Chondrocyte (in vitro differentiated cells): ENCODE measurements at regions not wholly inside any gene's neighbourhood (a gene's known extent, or its start where the extent isn't known, plus 50 kb on each side); places are given as distances from the start of the nearest gene placed in this dataset.

Source experiments
- DNase-seq: peaks from one replicate; pipeline ENCODE4 v3.0.0; 2021; ENCODE audit warnings: mixed read lengths, low spot score
- H3K27ac Mint-ChIP-seq: one replicate; pipeline ENCODE4 v1.8.0; 2021; ENCODE audit warnings: mild to moderate bottlenecking, moderate library complexity, mixed read lengths; ENCODE audit not compliant: unreplicated experiment
- H3K27me3 Mint-ChIP-seq: 2 replicates; pipeline ENCODE4 v1.8.0; 2021; ENCODE audit warnings: low read depth, mixed read lengths
- H3K36me3 Mint-ChIP-seq: 2 replicates; pipeline ENCODE4 v1.8.0; 2021; ENCODE audit warnings: low read depth, mixed read lengths
- H3K4me1 Mint-ChIP-seq: 2 replicates; pipeline ENCODE4 v1.8.0; 2021; ENCODE audit warnings: low read depth, mild to moderate bottlenecking, mixed read lengths
- H3K4me3 Mint-ChIP-seq: one replicate; pipeline ENCODE4 v1.8.0; 2021; ENCODE audit warnings: mild to moderate bottlenecking, moderate library complexity, mixed read lengths; ENCODE audit not compliant: unreplicated experiment
- H3K9me3 Mint-ChIP-seq: 2 replicates; pipeline ENCODE4 v1.8.0; 2021; ENCODE audit warnings: low read depth, mixed read lengths
- TF ChIP-seq, protein P1 (sequence below): fragments of 200-600 bp; sonication (generic); IDR thresholded peaks from 2 replicates; pipeline ENCODE4 v1.5.0; 2021; ENCODE audit warnings: antibody characterized with exemption, mild to moderate bottlenecking, moderate library complexity

DNA sequence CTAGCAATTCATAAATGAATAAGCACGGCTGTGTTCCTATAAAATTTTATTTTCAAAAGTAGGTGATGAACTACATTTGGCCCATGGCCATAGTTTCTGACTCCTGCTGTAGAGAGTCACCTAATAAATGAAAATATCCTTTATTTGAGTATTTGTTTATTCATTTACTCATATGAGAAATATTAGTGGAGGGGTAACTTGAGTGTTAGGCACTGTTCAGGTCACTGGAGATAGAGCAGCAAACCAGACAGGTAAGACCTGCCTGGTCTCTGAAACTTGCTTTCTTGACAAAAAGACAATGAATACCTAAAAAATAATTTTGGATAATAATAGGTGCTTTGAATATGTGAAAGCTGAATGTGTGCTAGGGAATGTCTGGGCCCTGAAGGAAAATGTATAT is 68.8 kb downstream of the YIPF5 start:
- no peaks in the 10 kb centered on the region for H3K36me3 Mint-ChIP-seq
- H3K9me3 Mint-ChIP-seq: no peaks in the 10 kb centered on the region
- no peak overlapping the region for H3K4me3 Mint-ChIP-seq
- DNase-seq: no peak
- TF ChIP-seq, protein P1, sequence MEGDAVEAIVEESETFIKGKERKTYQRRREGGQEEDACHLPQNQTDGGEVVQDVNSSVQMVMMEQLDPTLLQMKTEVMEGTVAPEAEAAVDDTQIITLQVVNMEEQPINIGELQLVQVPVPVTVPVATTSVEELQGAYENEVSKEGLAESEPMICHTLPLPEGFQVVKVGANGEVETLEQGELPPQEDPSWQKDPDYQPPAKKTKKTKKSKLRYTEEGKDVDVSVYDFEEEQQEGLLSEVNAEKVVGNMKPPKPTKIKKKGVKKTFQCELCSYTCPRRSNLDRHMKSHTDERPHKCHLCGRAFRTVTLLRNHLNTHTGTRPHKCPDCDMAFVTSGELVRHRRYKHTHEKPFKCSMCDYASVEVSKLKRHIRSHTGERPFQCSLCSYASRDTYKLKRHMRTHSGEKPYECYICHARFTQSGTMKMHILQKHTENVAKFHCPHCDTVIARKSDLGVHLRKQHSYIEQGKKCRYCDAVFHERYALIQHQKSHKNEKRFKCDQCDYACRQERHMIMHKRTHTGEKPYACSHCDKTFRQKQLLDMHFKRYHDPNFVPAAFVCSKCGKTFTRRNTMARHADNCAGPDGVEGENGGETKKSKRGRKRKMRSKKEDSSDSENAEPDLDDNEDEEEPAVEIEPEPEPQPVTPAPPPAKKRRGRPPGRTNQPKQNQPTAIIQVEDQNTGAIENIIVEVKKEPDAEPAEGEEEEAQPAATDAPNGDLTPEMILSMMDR: no peak
- H3K27ac Mint-ChIP-seq: no peak overlapping the region
- no peaks in the 10 kb centered on the region for H3K4me1 Mint-ChIP-seq
- H3K27me3 Mint-ChIP-seq: no peaks in the 10 kb centered on the region

DNA sequence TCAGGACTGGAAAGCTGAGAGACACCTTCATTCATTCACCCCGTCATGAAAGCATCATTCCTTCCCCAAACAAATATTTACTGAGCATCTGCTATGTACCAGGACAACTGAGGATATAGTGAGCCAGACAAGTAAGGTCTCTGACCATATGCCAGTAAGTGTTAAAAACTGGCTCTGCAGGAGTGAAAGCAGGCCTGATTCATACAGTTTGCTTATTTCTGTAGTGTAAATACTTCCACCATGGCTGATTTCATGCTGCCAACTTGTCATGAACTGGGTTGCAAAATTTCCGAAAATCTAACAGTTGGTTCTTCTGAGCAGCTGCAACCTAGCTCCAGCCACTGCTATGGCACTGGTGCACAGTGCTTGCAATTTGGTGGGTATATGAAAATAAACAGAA is 68.1 kb downstream of the YIPF5 start:
- H3K27me3 Mint-ChIP-seq: no peaks in the 10 kb centered on the region
- no peaks in the 10 kb centered on the region for H3K4me1 Mint-ChIP-seq
- no peaks in the 10 kb centered on the region for H3K9me3 Mint-ChIP-seq
- H3K4me3 Mint-ChIP-seq: no peak overlapping the region
- TF ChIP-seq, protein P1: no peak
- H3K36me3 Mint-ChIP-seq: no peaks in the 10 kb centered on the region
- no peak overlapping the region for H3K27ac Mint-ChIP-seq
- DNase-seq: no peak

DNA sequence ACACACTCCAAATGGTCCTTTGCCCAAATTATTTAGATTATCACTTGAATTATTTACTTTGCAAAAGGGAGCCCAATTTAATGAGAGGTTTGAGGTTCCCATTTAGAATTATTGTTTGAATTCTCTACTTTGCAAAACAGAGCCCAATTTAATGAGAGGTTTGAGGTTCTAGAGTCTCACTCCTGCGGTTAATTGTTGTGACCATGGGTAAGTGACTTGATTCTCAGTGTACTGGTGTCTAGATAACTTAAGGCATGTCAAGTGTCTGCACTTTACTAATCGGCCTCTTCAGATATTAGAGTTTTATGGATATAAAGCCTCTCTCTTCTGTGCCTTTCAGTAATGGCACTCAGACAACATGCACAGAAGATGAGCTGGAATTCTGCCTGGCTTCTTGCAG is 67.5 kb downstream of the YIPF5 start:
- H3K36me3 Mint-ChIP-seq: no peaks in the 10 kb centered on the region
- DNase-seq: no peak
- no peaks in the 10 kb centered on the region for H3K4me1 Mint-ChIP-seq
- no peaks in the 10 kb centered on the region for H3K27me3 Mint-ChIP-seq
- no peak overlapping the region for H3K4me3 Mint-ChIP-seq
- H3K27ac Mint-ChIP-seq: no peak overlapping the region
- H3K9me3 Mint-ChIP-seq: no peaks in the 10 kb centered on the region
- TF ChIP-seq, protein P1: no peak

DNA sequence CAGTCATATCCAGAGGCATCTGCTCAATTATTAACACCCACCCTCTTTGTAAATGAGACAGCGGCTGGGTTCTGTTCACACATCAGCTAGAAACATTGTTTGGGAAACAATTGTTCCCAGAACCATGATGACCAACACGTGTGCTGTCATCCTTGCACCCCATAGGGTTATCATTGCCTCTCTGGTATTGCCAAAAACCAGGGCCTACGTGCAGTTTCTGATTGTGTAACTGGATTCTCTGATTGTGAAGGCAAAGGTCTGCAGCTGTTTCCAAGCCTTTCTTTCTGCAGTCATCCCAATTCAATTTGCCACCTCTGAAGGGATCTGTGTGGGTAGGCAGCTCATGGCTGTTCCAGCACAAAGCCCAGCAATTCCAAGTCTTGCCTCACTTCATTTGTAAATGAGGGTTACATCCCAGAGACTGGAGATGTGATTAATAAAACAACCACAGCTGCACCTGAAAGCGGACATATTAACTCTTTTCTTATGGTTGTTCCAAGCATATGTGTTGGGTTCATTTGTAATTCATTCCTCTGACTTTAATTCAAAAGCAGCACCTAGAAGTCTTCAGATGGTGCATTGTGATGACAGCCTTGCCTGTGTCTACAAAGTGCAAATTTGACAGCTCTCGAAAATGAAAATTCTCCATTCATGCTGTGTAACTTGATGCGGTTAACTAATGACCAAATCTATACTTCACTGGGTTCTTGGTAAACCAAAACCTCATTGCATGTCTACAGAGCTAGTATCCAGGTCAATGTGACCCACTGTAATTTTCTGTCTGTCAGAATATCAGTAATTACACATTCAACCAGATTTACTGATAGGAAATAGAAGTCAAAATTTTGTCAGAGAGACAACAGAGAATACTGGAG is 66.6 kb downstream of the YIPF5 start:
- no peaks in the 10 kb centered on the region for H3K9me3 Mint-ChIP-seq
- H3K27ac Mint-ChIP-seq: no peak overlapping the region
- TF ChIP-seq, protein P1: no peak
- H3K27me3 Mint-ChIP-seq: no peaks in the 10 kb centered on the region
- no peaks in the 10 kb centered on the region for H3K36me3 Mint-ChIP-seq
- no peak overlapping the region for H3K4me3 Mint-ChIP-seq
- no peaks in the 10 kb centered on the region for H3K4me1 Mint-ChIP-seq
- DNase-seq: no peak

DNA sequence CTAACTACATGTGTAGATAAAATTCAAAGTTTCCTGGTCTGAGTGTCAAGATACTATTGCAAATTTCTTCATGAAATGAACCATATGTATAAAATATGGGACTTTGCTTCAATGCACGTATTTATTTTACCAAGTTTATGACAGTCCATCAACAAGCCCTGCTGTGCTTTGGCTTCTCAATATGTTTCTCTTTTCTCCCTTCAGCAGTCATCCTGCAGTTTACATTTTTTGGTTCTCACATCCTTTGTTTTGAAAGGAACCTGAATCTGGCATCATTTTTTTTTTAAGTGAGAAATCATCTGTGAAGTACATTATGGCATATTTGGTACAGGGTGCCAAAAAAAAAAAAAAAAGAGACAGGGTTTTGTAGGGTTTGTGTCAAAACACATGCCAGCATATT is 65.1 kb downstream of the YIPF5 start:
- Mint-ChIP-seq H3K4me1 (no peaks in the 10 kb centered on the region), H3K9me3 (no peaks in the 10 kb centered on the region), H3K36me3 (no peaks in the 10 kb centered on the region), H3K27me3 (no peaks in the 10 kb centered on the region), H3K4me3 (no peak overlapping the region), H3K27ac (no peak overlapping the region)
- TF ChIP-seq, protein P1: no peak
- DNase-seq: no peak
